Activated naive CD8-positive, alpha-beta T cell treated with anti-CD3 and anti-CD28 coated beads, Interleukin-2, amount 50 U/mL, for 24 hours (primary cell): ENCODE measurements at regions not wholly inside any gene's neighbourhood (a gene's known extent, or its start where the extent isn't known, plus 50 kb on each side); places are given as distances from the start of the nearest gene placed in this dataset.

ENCODE experiments used
- ATAC-seq: fragments of 150-1000 bp; cut with Tn5 transposase; one replicate; pipeline ENCODE4 v1.10.0; 2021
- DNase-seq: peaks from one replicate; pipeline ENCODE4 v3.0.0; 2021
- H3K27ac Mint-ChIP-seq: one replicate; pipeline ENCODE4 v1.8.0; 2021; ENCODE audit warnings: mild to moderate bottlenecking, mixed read lengths
- H3K27me3 Mint-ChIP-seq: one replicate; pipeline ENCODE4 v1.8.0; 2021; ENCODE audit warnings: mixed read lengths
- H3K36me3 Mint-ChIP-seq: one replicate; pipeline ENCODE4 v1.8.0; 2021; ENCODE audit warnings: low read depth, mixed read lengths
- H3K4me1 Mint-ChIP-seq: one replicate; pipeline ENCODE4 v1.8.0; 2021; ENCODE audit warnings: mixed read lengths
- H3K4me3 Mint-ChIP-seq: one replicate; pipeline ENCODE4 v1.8.0; 2021; ENCODE audit warnings: mild to moderate bottlenecking, moderate library complexity, mixed read lengths
- H3K9me3 Mint-ChIP-seq: one replicate; pipeline ENCODE4 v1.8.0; 2021; ENCODE audit warnings: mixed read lengths

GRCh38 chr22:48050836-48051235, 1288.4 kb downstream of the TBC1D22A start:
- H3K27ac Mint-ChIP-seq = no peak overlapping the region
- ATAC-seq (no peak), DNase-seq (no peak)
- H3K36me3 Mint-ChIP-seq = no peaks in the 10 kb centered on the region
- peaks cover 2% of the 10 kb centered on the region for H3K4me1 Mint-ChIP-seq
- peaks cover 4% of the 10 kb centered on the region for H3K27me3 Mint-ChIP-seq
- H3K9me3 Mint-ChIP-seq = no peaks in the 10 kb centered on the region
- no peak overlapping the region for H3K4me3 Mint-ChIP-seq

- H3K4me1 Mint-ChIP-seq = peaks cover 6% of the 10 kb centered on the region
- ATAC-seq (no peak), DNase-seq (no peak)
- no peaks in the 10 kb centered on the region for H3K9me3 Mint-ChIP-seq
- H3K27ac Mint-ChIP-seq = no peak overlapping the region
- no peaks in the 10 kb centered on the region for H3K36me3 Mint-ChIP-seq
- H3K4me3 Mint-ChIP-seq = no peak overlapping the region
- peaks cover 8% of the 10 kb centered on the region for H3K27me3 Mint-ChIP-seq
Measured at GRCh38 chr22:48049116-48049515, 1286.7 kb downstream of the TBC1D22A start.

GRCh38 chr22:48047722-48048500, 1285.5 kb downstream of the TBC1D22A start:
- no peak for ATAC-seq
- H3K4me3 Mint-ChIP-seq = no peak overlapping the region
- no peak for DNase-seq
- no peak overlapping the region for H3K27ac Mint-ChIP-seq
- H3K4me1 Mint-ChIP-seq = peaks cover 6% of the 10 kb centered on the region
- no peaks in the 10 kb centered on the region for H3K36me3 Mint-ChIP-seq
- no peaks in the 10 kb centered on the region for H3K9me3 Mint-ChIP-seq
- H3K27me3 Mint-ChIP-seq = peaks cover 9% of the 10 kb centered on the region

GRCh38 chr22:48045369-48045768, 1282.9 kb downstream of the TBC1D22A start:
- peaks cover 6% of the 10 kb centered on the region for H3K4me1 Mint-ChIP-seq
- H3K36me3 Mint-ChIP-seq = no peaks in the 10 kb centered on the region
- DNase-seq (peak; percentile 8), ATAC-seq (no peak)
- H3K4me3 Mint-ChIP-seq = no peak overlapping the region
- peaks cover 13% of the 10 kb centered on the region for H3K27me3 Mint-ChIP-seq
- H3K9me3 Mint-ChIP-seq = no peaks in the 10 kb centered on the region
- H3K27ac Mint-ChIP-seq = no peak overlapping the region

GRCh38 chr22:48044487-48045060, 1282.1 kb downstream of the TBC1D22A start:
- Mint-ChIP-seq H3K9me3 (no peaks in the 10 kb centered on the region), H3K4me3 (no peak overlapping the region), H3K27ac (no peak overlapping the region), H3K36me3 (no peaks in the 10 kb centered on the region), H3K4me1 (peaks cover 6% of the 10 kb centered on the region), H3K27me3 (peaks cover 13% of the 10 kb centered on the region)
- no peak for ATAC-seq
- no peak for DNase-seq

GRCh38 chr22:48043581-48043980, 1281.1 kb downstream of the TBC1D22A start:
- ATAC-seq = no peak
- no peaks in the 10 kb centered on the region for H3K9me3 Mint-ChIP-seq
- no peak overlapping the region for H3K27ac Mint-ChIP-seq
- H3K27me3 Mint-ChIP-seq = peaks cover 13% of the 10 kb centered on the region
- H3K4me1 Mint-ChIP-seq = peaks cover 6% of the 10 kb centered on the region
- no peak for DNase-seq
- no peaks in the 10 kb centered on the region for H3K36me3 Mint-ChIP-seq
- no peak overlapping the region for H3K4me3 Mint-ChIP-seq

GRCh38 chr22:48042621-48043395, 1280.4 kb downstream of the TBC1D22A start:
- H3K4me3 Mint-ChIP-seq = no peak overlapping the region
- peaks cover 16% of the 10 kb centered on the region for H3K27me3 Mint-ChIP-seq
- H3K36me3 Mint-ChIP-seq = no peaks in the 10 kb centered on the region
- H3K4me1 Mint-ChIP-seq = peaks cover 6% of the 10 kb centered on the region
- no peak for DNase-seq
- ATAC-seq = no peak
- no peaks in the 10 kb centered on the region for H3K9me3 Mint-ChIP-seq
- no peak overlapping the region for H3K27ac Mint-ChIP-seq

GRCh38 chr22:48039326-48039725, 1276.9 kb downstream of the TBC1D22A start:
- Mint-ChIP-seq H3K9me3 (no peaks in the 10 kb centered on the region), H3K36me3 (no peaks in the 10 kb centered on the region), H3K4me1 (no peaks in the 10 kb centered on the region), H3K27ac (no peak overlapping the region), H3K27me3 (peaks cover 18% of the 10 kb centered on the region), H3K4me3 (no peak overlapping the region)
- no peak for ATAC-seq
- no peak for DNase-seq

GRCh38 chr22:48037618-48038017, 1275.2 kb downstream of the TBC1D22A start:
- H3K4me1 Mint-ChIP-seq = no peaks in the 10 kb centered on the region
- no peak overlapping the region for H3K27ac Mint-ChIP-seq

GRCh38 chr22:48035897-48036296, 1273.4 kb downstream of the TBC1D22A start:
- Mint-ChIP-seq H3K4me3 (no peak overlapping the region), H3K27me3 (peaks cover 11% of the 10 kb centered on the region), H3K27ac (no peak overlapping the region), H3K9me3 (no peaks in the 10 kb centered on the region), H3K36me3 (no peaks in the 10 kb centered on the region), H3K4me1 (no peaks in the 10 kb centered on the region)
- no peak for DNase-seq
- ATAC-seq = no peak

More at GRCh38 chr22:48037618-48038017, 1275.2 kb downstream of the TBC1D22A start:
- no peak for DNase-seq
- Mint-ChIP-seq H3K27me3 (peaks cover 13% of the 10 kb centered on the region), H3K36me3 (no peaks in the 10 kb centered on the region), H3K9me3 (no peaks in the 10 kb centered on the region), H3K4me3 (no peak overlapping the region)
- no peak for ATAC-seq

GRCh38 chr22:48031589-48031988, 1269.1 kb downstream of the TBC1D22A start:
- ATAC-seq (no peak), DNase-seq (no peak)
- Mint-ChIP-seq H3K4me1 (no peaks in the 10 kb centered on the region), H3K36me3 (no peaks in the 10 kb centered on the region), H3K9me3 (no peaks in the 10 kb centered on the region), H3K4me3 (no peak overlapping the region), H3K27me3 (peaks cover 5% of the 10 kb centered on the region), H3K27ac (no peak overlapping the region)

- H3K36me3 Mint-ChIP-seq = peaks cover 2% of the 10 kb centered on the region
- H3K4me1 Mint-ChIP-seq = no peaks in the 10 kb centered on the region
- H3K27me3 Mint-ChIP-seq = peaks cover 6% of the 10 kb centered on the region
- ATAC-seq (no peak), DNase-seq (no peak)
- no peak overlapping the region for H3K27ac Mint-ChIP-seq
- H3K4me3 Mint-ChIP-seq = no peak overlapping the region
- peaks cover 11% of the 10 kb centered on the region for H3K9me3 Mint-ChIP-seq
Measured at GRCh38 chr22:48025096-48025495, 1262.6 kb downstream of the TBC1D22A start.

- H3K27ac Mint-ChIP-seq = no peak overlapping the region
- no peaks in the 10 kb centered on the region for H3K4me1 Mint-ChIP-seq
- H3K9me3 Mint-ChIP-seq = peaks cover 26% of the 10 kb centered on the region
- peaks cover 21% of the 10 kb centered on the region for H3K27me3 Mint-ChIP-seq
- no peak overlapping the region for H3K4me3 Mint-ChIP-seq
- no peak for DNase-seq
- ATAC-seq = no peak
- peaks cover 10% of the 10 kb centered on the region for H3K36me3 Mint-ChIP-seq
Measured at GRCh38 chr22:48021991-48022401, 1259.5 kb downstream of the TBC1D22A start.

GRCh38 chr22:48018346-48018745, 1255.9 kb downstream of the TBC1D22A start:
- H3K27me3 Mint-ChIP-seq = peaks cover 31% of the 10 kb centered on the region
- DNase-seq (no peak), ATAC-seq (no peak)
- peaks cover 10% of the 10 kb centered on the region for H3K36me3 Mint-ChIP-seq
- no peaks in the 10 kb centered on the region for H3K4me1 Mint-ChIP-seq
- H3K27ac Mint-ChIP-seq = no peak overlapping the region
- no peak overlapping the region for H3K4me3 Mint-ChIP-seq
- H3K9me3 Mint-ChIP-seq = peaks cover 26% of the 10 kb centered on the region

GRCh38 chr22:48015701-48016100, 1253.3 kb downstream of the TBC1D22A start:
- Mint-ChIP-seq H3K27ac (no peak overlapping the region), H3K36me3 (peaks cover 10% of the 10 kb centered on the region), H3K27me3 (peaks cover 28% of the 10 kb centered on the region), H3K4me1 (no peaks in the 10 kb centered on the region), H3K4me3 (no peak overlapping the region), H3K9me3 (peaks cover 21% of the 10 kb centered on the region)
- ATAC-seq (no peak), DNase-seq (no peak)
